NOMO-1 (cell line): ENCODE measurements at regions not wholly inside any gene's neighbourhood (a gene's known extent, or its start where the extent isn't known, plus 50 kb on each side); places are given as distances from the start of the nearest gene placed in this dataset.

Source experiments
- DNase-seq, 2 experiments: peaks; one replicate each; lab custom pipeline; 2025; ENCODE audit not compliant: unreplicated experiment in 2 of 2; lab: John Stamatoyannopoulos, UW

GRCh38 chr6:8589941-8590729 is 154.8 kb upstream of the SLC35B3 start:
- DNase-seq, result no peak

GRCh38 chr6:8588176-8588575 is 152.8 kb upstream of the SLC35B3 start:
- DNase-seq, result no peak

- DNase-seq, result no peak
These were observed 147.9 kb upstream of the SLC35B3 start for GRCh38 chr6:8583291-8583690.

- no peak for DNase-seq
These were observed 144.0 kb upstream of the SLC35B3 start for GRCh38 chr6:8579372-8579771.

GRCh38 chr6:8578006-8578405 is 142.7 kb upstream of the SLC35B3 start:
- no peak for DNase-seq

GRCh38 chr6:8574749-8575468 is 139.6 kb upstream of the SLC35B3 start:
- no peak for DNase-seq

GRCh38 chr6:8574311-8574710 is 139.0 kb upstream of the SLC35B3 start:
- DNase-seq, result no peak

- no peak for DNase-seq
These were observed 135.0 kb upstream of the SLC35B3 start for GRCh38 chr6:8570256-8570920.

- DNase-seq, result no peak
These were observed 126.8 kb upstream of the SLC35B3 start for GRCh38 chr6:8562125-8562524.

- DNase-seq, result no peak
These were observed 123.6 kb upstream of the SLC35B3 start for GRCh38 chr6:8558953-8559352.

GRCh38 chr6:8557014-8557748 is 121.8 kb upstream of the SLC35B3 start:
- no peak for DNase-seq

- no peak for DNase-seq
These were observed 121.1 kb upstream of the SLC35B3 start for GRCh38 chr6:8556370-8557013.

- DNase-seq, result no peak
These were observed 116.6 kb upstream of the SLC35B3 start for GRCh38 chr6:8551993-8552392.

- no peak for DNase-seq
These were observed 116.0 kb upstream of the SLC35B3 start for GRCh38 chr6:8551386-8551785.

- no peak for DNase-seq
These were observed 113.9 kb upstream of the SLC35B3 start for GRCh38 chr6:8549074-8549790.

- DNase-seq, result no peak
These were observed 111.2 kb upstream of the SLC35B3 start for GRCh38 chr6:8546496-8546895.

GRCh38 chr6:8545336-8545735 is 110.0 kb upstream of the SLC35B3 start:
- DNase-seq, result no peak

- no peak for DNase-seq
These were observed 108.4 kb upstream of the SLC35B3 start for GRCh38 chr6:8543714-8544113.

- peak; percentile 23 to 52 for DNase-seq
These were observed 104.1 kb upstream of the SLC35B3 start for GRCh38 chr6:8539453-8539852.

- DNase-seq, result no peak
These were observed 100.8 kb upstream of the SLC35B3 start for GRCh38 chr6:8536122-8536521.
